GM18951 (cell line): ENCODE measurements at regions not wholly inside any gene's neighbourhood (a gene's known extent, or its start where the extent isn't known, plus 50 kb on each side); places are given as distances from the start of the nearest gene placed in this dataset.

Experiments used
- POLR2A ChIP-seq: IDR thresholded peaks from 4 replicates; pipeline ENCODE4 v1.6.1; 2011; ENCODE audit warnings: mild to moderate bottlenecking; ENCODE audit not compliant: insufficient read length, insufficient read depth; ENCODE audit errors: extremely low read depth
- in situ Hi-C: fragments of 300-500 bp; cut with MboI; formaldehyde crosslinking; loops from one replicate; pipeline ENCODE4 v1.12.0; 2022; ENCODE audit warnings: low sequenced_read_pairs, mixed read lengths, inconsistent platforms; ENCODE audit not compliant: unreplicated experiment

- no peak for TF ChIP-seq POLR2A
- in situ Hi-C loops = no loop called here
These were observed 193.9 kb upstream of the SALL3 start for GRCh38 chr18:78785706-78786105.

DNA sequence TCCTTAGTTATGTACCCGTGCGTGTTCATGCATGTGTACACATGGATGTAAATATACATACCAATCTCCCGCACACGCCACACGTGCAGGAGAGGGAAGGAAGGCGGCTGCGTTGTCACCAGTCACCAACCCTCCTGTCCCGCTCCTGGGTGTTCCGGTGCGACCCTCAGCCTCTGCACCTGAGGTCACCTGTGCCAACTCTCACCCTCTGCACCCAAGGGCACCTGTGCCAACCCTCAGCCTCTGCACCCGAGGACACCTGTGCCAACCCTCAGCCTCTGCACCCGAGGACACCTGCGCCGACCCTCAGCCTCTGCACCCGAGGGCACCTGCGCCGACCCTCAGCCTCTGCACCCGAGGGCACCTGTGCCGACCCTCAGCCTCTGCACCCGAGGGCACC is 192.8 kb upstream of the SALL3 start:
- no peak for TF ChIP-seq POLR2A
- in situ Hi-C loops = no loop called here

DNA sequence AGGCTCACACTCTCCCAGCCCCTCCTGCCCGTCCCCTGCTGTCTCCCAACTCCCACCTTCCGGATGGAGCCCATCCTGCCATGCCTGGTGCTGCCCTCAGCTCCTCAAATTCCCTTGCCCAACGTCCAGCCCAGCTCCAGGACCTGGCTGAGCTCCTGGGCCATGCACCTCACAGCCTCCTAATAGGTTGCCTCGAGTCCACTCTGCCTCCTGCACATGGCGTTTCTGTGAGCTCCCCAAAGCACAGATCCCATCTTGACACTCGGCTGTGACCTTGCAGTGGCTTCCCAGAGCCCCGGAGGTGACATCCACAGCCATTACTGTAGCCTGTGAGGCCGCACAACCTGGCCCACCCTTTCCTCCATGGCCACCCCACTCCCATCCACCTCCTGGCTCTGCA is 191.9 kb upstream of the SALL3 start:
- in situ Hi-C loops = no loop called here

DNA sequence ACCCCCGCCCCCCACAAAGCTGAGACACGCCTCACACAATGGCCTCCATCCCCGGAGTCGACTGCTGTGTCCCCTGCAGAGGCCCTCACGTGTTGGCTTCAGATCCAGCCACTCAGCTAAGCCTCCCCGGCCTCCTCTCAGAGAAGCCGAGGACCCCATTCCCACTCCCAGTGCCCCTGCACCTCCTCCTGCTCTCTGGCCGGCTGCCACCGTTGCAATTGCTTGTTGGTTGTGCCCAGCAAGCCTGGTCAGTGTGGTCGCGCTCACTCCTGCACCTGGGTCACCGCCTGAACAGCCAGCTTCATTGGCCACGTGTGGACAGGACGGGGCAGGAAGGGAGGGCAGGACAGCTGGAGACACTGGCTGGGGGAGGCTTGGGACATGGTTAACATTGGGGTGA is 191.5 kb upstream of the SALL3 start:
- TF ChIP-seq POLR2A = no peak
- in situ Hi-C loops = no loop called here

More for the DNA sequence above, 191.9 kb upstream of the SALL3 start:
- no peak for TF ChIP-seq POLR2A

DNA sequence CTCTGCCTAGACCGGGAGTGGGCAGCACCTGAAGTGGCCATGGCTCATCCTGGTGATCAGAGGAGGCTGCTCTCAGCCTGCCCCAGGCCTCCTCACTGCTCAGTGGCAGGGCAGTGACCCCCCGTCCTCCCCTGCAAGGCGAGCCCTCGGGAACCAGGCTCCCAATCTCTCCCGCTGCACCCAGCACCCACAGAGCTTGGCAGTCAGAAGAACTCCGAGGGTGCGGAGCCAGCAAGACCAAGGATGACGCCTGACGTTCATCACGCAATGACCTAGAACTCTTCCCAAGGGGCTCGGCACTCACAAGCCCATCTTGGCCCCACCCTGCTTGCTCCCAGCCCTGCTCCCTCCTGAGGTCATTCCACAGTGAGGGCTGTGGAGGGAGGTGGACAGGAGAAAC is 189.8 kb upstream of the SALL3 start:
- TF ChIP-seq POLR2A = no peak
- in situ Hi-C loops = no loop called here

DNA sequence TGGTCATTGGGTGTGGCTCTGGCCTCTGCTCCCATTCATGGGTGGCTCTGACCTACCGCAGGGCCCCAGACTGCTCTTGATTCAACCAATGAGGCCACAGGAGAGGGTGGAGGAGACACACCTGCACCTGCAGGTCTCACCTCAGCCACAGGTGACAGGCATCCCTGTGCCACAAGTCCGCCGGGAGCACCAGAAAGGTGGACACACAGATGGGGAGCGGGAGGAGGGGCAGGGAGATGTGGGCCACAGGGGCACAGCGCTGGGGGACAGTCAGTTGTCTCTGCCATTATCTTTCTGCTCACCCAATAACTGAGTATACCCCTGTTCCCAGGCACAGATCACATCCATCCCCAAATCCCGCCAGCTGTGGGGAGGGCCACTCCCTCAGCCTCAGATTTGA is 189.1 kb upstream of the SALL3 start:
- no peak for TF ChIP-seq POLR2A
- in situ Hi-C loops = no loop called here

DNA sequence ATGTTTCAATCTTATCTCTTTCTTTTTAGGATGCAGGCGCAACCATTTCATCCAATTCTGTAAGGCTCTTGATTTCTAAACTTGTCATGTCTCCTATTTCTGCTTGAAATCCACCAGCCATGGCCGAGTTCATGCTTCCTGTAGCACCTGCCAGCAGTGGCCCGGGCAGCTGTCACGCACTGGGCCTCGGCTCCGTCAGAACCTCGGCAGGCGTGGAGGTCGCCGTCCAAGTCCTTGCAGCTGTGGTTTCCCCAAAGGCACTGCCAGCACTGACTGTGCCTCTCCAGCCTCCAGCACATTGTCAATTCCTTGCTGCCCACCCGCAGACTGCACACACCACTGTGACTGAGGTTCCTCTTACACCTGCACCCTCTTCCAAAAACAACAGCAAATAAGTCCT is 188.7 kb upstream of the SALL3 start:
- no peak for TF ChIP-seq POLR2A
- in situ Hi-C loops = no loop called here

DNA sequence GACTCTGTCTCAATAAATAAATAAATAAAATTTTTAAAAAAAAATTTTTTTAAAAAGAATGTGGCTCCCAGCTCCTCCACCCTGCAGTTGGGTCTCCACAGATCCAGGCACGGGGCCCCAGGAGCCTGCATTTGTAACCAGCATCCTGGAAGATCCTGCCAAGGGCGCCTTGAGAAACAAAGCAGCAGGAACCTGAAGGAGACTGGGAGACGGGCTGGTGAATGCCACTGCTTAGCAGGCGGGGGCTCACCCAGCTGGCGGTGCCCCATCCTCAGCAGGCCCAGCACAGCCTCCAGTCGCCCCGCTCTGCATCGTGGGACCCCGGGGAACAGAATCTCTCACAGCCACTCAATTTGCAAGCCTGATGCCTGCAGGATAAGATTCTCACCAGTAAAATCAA is 187.5 kb upstream of the SALL3 start:
- no peak for TF ChIP-seq POLR2A
- in situ Hi-C loops = no loop called here

DNA sequence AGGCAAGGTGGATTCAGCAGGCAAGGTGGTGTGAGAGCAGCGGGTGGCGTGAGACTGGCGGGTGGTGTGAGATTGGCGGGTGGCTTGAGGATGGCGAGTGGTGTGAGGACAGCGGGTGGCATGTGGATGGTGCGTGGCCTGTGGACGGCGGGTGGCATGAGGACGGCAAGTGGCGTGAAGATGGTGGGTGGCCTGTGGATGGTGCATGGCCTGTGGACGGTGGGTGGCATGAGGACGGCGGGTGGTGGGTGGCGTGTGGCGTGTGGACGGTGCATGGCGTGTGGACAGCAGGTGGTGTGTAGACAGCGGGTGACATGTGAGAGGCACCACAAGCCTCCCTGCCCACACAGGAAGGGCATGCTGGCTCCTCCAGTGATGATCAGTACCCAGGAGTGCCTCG is 186.9 kb upstream of the SALL3 start:
- in situ Hi-C loops = no loop called here
- no peak for TF ChIP-seq POLR2A

- in situ Hi-C loops = no loop called here
- no peak for TF ChIP-seq POLR2A
These were observed 186.1 kb upstream of the SALL3 start for GRCh38 chr18:78793313-78794070.

DNA sequence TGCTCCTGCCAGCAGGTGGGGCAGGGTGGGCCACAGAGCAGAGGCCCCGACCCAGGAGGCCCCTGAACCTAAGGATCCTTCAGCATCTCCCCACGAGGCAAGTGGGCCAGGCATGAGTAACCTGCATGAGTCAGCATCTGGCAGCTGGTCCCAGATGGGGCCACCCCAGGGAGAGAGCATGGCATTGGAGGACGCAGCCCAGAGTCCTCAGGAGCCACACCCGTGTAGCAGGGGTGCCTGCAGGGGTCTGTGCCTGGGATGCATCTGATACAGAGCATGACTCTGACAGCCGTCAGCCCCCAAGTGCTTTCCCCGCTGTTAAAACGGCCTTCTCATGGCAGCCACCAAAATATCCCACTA is 185.6 kb upstream of the SALL3 start:
- no peak for TF ChIP-seq POLR2A
- in situ Hi-C loops = no loop called here

GRCh38 chr18:78796693-78797455 is 182.7 kb upstream of the SALL3 start:
- TF ChIP-seq POLR2A = no peak
- in situ Hi-C loops = no loop called here

DNA sequence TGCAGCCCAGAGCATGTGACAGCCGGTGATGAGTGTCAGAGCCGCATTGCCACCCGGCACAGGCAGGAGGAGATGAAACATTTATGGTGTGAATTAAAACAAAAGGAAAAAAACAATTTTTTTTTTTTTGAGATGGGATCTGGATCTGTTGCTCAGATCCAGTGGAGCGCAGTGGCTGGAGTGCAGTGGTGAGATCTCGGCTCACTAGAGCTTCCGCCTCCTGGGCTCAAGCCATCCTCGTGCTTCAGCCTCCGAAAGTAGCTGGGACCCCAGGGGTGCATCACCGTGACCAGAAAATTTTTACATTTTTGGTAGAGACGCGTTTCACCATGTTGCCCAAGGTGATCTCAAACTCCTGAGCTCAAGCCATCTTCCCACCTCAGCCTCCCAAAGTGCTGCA is 182.1 kb upstream of the SALL3 start:
- in situ Hi-C loops = no loop called here
- no peak for TF ChIP-seq POLR2A
